GM12891 (cell line): ENCODE measurements at regions not wholly inside any gene's neighbourhood (a gene's known extent, or its start where the extent isn't known, plus 50 kb on each side); places are given as distances from the start of the nearest gene placed in this dataset.
"Not testable (repeated sequence)": the region's sequence is repeated elsewhere in the genome, so short reads cannot be mapped to it uniquely, and the experiment has no call there.

ENCODE experiments used
- POLR2A ChIP-seq: IDR thresholded peaks from 2 replicates; pipeline ENCODE4 v1.6.1; 2011; ENCODE audit warnings: low read depth, low read length, control low read depth
- POLR2AphosphoS5 ChIP-seq: IDR thresholded peaks from 2 replicates; pipeline ENCODE4 v1.6.1; 2011; ENCODE audit warnings: low read depth, low read length, control low read depth
- TAF1 ChIP-seq: IDR thresholded peaks from 2 replicates; pipeline ENCODE4 v1.6.1; 2011; ENCODE audit warnings: low read depth, low read length, control low read depth

GRCh38 chr4:77300996-77301395 lies 144.0 kb downstream of the CCNG2 start:
- not testable (repeated sequence) for TF ChIP-seq POLR2A, TAF1, POLR2AphosphoS5
